22Rv1 (cell line): ENCODE measurements at regions not wholly inside any gene's neighbourhood (a gene's known extent, or its start where the extent isn't known, plus 50 kb on each side); places are given as distances from the start of the nearest gene placed in this dataset.

Experiments used
- CTCF ChIP-seq: fragments of 450-650 bp; IDR thresholded peaks from 2 replicates; pipeline ENCODE4 v1.5.1; 2017; ENCODE audit warnings: mild to moderate bottlenecking
- ZFX ChIP-seq: fragments of 450-650 bp; IDR thresholded peaks from 2 replicates; pipeline ENCODE4 v1.6.1; 2017; ENCODE audit warnings: antibody characterized with exemption, borderline replicate concordance

DNA sequence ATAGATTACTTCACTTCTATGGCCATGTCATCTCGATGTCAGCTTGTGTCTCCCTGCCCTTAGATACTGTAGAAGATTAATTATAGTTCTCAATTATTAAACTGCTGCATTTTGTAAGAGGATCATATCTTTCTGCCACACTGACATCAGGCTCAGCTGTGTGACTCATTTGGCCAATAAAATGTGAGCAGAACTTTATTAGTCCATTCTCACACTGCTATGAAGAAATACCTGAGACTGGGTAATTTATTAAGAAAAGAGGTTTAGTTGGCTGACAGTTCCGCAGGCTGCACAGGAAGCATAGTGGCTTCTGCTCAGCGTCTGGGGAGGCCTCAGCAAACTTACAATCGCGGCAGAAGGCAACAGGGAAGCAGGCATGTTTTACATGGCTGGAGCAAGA is 290.4 kb downstream of the RAD51AP2 start:
- TF ChIP-seq CTCF (no peak), ZFX (no peak)
